ENCODE measurements at regions not wholly inside any gene's neighbourhood (a gene's known extent, or its start where the extent isn't known, plus 50 kb on each side); places are given as distances from the start of the nearest gene placed in this dataset.
"Not testable (repeated sequence)": the region's sequence is repeated elsewhere in the genome, so short reads cannot be mapped to it uniquely, and the experiment has no call there.

GRCh38 chr7:9728014-9728657 is 1245.5 kb upstream of the PHF14 start:
- intact Hi-C loops (cut with DNase I; ENCODE audit: low total_unique reads) = not testable (repeated sequence)

GRCh38 chr7:9752033-9752432 is 1221.6 kb upstream of the PHF14 start:
- Histone ChIP-seq H3K4me1 (no peaks in the 10 kb centered on the region), H3K27ac (no peak overlapping the region)

More at GRCh38 chr7:9728014-9728657, 1245.5 kb upstream of the PHF14 start:
- H3K27ac ChIP-seq; H3K9me3 ChIP-seq; H3K4me3 ChIP-seq; H3K27me3 ChIP-seq; H3K4me1 ChIP-seq; H3K36me3 ChIP-seq (ENCODE audit: low read depth, missing control alignments); DNase-seq: not testable (repeated sequence)
- WGBS, 2 donors = 68 to 76% methylated on average over 6 to 17 of the region's 17 CpGs

GRCh38 chr7:9761224-9761623 is 1212.4 kb upstream of the PHF14 start:
- Histone ChIP-seq H3K36me3 (ENCODE audit: low read depth, missing control alignments) (no peaks in the 10 kb centered on the region), H3K4me3 (no peak overlapping the region), H3K4me1 (no peaks in the 10 kb centered on the region), H3K9me3 (no peaks in the 10 kb centered on the region), H3K27me3 (no peaks in the 10 kb centered on the region), H3K27ac (no peak overlapping the region)
- intact Hi-C loops (cut with DNase I; ENCODE audit: low total_unique reads) = no loop called here
- TF ChIP-seq, protein P1, sequence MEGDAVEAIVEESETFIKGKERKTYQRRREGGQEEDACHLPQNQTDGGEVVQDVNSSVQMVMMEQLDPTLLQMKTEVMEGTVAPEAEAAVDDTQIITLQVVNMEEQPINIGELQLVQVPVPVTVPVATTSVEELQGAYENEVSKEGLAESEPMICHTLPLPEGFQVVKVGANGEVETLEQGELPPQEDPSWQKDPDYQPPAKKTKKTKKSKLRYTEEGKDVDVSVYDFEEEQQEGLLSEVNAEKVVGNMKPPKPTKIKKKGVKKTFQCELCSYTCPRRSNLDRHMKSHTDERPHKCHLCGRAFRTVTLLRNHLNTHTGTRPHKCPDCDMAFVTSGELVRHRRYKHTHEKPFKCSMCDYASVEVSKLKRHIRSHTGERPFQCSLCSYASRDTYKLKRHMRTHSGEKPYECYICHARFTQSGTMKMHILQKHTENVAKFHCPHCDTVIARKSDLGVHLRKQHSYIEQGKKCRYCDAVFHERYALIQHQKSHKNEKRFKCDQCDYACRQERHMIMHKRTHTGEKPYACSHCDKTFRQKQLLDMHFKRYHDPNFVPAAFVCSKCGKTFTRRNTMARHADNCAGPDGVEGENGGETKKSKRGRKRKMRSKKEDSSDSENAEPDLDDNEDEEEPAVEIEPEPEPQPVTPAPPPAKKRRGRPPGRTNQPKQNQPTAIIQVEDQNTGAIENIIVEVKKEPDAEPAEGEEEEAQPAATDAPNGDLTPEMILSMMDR (IDR thresholded peaks at IDR 0.05) = no peak
- no peak for TF ChIP-seq POLR2A (IDR thresholded peaks at IDR 0.05)
- DNase-seq = no peak
- 37 to 49% methylated on average over 2 of the region's 2 CpGs for WGBS, 2 donors

More at GRCh38 chr7:9752033-9752432, 1221.6 kb upstream of the PHF14 start:
- Histone ChIP-seq H3K36me3 (ENCODE audit: low read depth, missing control alignments) (no peaks in the 10 kb centered on the region), H3K4me3 (no peak overlapping the region), H3K9me3 (no peaks in the 10 kb centered on the region), H3K27me3 (no peaks in the 10 kb centered on the region)
- WGBS, 2 donors = 89 to 93% methylated on average over 4 of the region's 4 CpGs
- TF ChIP-seq POLR2A (IDR thresholded peaks at IDR 0.05) = no peak
- TF ChIP-seq, protein P1 (IDR thresholded peaks at IDR 0.05) = no peak
- no peak for DNase-seq
- intact Hi-C loops (cut with DNase I; ENCODE audit: low total_unique reads) = no loop called here

DNA sequence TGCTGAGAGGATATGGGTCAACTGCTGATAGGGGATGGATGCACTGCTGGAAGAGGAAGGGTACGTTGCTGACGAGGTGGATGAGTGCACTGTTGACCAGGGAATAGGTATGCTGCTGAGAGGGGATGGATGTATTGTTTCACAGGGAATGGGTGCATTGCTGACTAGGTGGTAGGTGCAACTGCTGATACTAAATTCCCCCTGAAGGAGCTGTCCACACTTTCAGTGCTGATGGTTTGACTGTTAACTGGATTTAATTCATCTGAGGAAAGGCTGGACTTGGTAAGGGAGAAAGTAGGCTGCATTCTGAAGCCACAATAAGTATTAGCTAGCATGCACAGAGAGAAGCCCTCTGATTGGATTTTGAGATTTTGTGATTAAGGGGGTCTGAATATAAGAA is 1196.8 kb upstream of the PHF14 start:
- Histone ChIP-seq H3K9me3 (no peaks in the 10 kb centered on the region), H3K27me3 (no peaks in the 10 kb centered on the region), H3K4me1 (no peaks in the 10 kb centered on the region), H3K36me3 (ENCODE audit: low read depth, missing control alignments) (no peaks in the 10 kb centered on the region), H3K4me3 (no peak overlapping the region), H3K27ac (no peak overlapping the region)
- intact Hi-C loops (cut with DNase I; ENCODE audit: low total_unique reads) = no loop called here
- DNase-seq = no peak
- TF ChIP-seq POLR2A (IDR thresholded peaks at IDR 0.05) = no peak
- TF ChIP-seq, protein P1 (IDR thresholded peaks at IDR 0.05) = no peak
- WGBS, 2 donors = 91% methylated on average over 2 of the region's 2 CpGs

DNA sequence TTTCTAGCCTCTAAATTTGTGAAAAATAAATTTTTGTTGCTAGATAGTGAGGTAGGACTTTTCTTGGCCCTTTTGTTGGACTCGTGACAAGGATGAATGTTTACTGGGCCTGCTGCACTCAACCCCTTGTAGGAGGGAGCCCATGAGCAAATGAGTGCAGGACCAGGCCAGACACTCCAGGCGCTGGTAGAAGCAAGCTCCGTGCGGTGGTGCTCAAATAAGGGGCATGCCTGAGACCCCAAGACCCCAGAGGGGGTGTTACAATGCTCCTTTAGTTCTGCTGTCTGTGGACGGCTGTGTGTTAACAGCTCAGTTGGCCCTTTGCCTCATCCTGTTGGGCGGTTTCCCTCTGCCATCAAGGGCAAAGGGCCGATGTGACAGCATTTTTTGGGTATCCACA is 1195.3 kb upstream of the PHF14 start:
- H3K9me3 ChIP-seq = no peaks in the 10 kb centered on the region
- WGBS, 2 donors = 90 to 93% methylated on average over 7 of the region's 7 CpGs
- no peak for TF ChIP-seq POLR2A (IDR thresholded peaks at IDR 0.05)
- TF ChIP-seq, protein P1 (IDR thresholded peaks at IDR 0.05) = no peak
- no peak overlapping the region for H3K27ac ChIP-seq
- no peaks in the 10 kb centered on the region for H3K36me3 ChIP-seq (ENCODE audit: low read depth, missing control alignments)
- no peak for DNase-seq
- no peak overlapping the region for H3K4me3 ChIP-seq
- H3K4me1 ChIP-seq = no peaks in the 10 kb centered on the region
- intact Hi-C loops (cut with DNase I; ENCODE audit: low total_unique reads) = no loop called here
- no peaks in the 10 kb centered on the region for H3K27me3 ChIP-seq

Data from testis (tissue), 2 donors.